ENCODE measurements at regions not wholly inside any gene's neighbourhood (a gene's known extent, or its start where the extent isn't known, plus 50 kb on each side); places are given as distances from the start of the nearest gene placed in this dataset.

DNA sequence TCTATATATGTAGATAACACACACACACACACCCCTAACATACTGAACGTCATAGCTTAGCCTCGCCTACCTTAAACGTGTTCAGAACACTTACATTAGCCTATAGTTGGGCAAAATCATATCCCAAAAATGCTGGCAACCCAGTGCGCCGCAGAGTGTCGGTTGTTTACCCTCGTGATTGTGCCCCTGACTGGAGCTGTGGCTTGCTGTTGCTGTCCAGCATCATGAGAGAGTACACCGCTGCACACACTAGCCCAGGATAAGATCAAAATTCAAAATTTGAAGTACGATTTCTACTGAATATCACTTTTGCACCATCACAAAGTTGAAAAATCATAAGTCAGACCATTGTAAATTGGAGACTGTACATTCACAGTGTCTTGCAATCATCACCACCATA is 73.1 kb upstream of the COG2 start:
- TF ChIP-seq EGR1 (IDR thresholded peaks at IDR 0.05; ENCODE audit: low read depth in 2 of 2) (no peak), CTCF (IDR thresholded peaks at IDR 0.05; ENCODE audit: low read depth, low read length, missing input control) (no peak), MAX (IDR thresholded peaks at IDR 0.05) (no peak), SP1 (IDR thresholded peaks at IDR 0.05) (no peak), FOXA1 (IDR thresholded peaks at IDR 0.05) (no peak), ZBTB33 (IDR thresholded peaks at IDR 0.05) (no peak), JUND (IDR thresholded peaks at IDR 0.05) (no peak), RAD21 (IDR thresholded peaks at IDR 0.05) (no peak), TAF1 (conservative IDR thresholded peaks at IDR 0.05) (no peak)
- TF ChIP-seq, protein P1, sequence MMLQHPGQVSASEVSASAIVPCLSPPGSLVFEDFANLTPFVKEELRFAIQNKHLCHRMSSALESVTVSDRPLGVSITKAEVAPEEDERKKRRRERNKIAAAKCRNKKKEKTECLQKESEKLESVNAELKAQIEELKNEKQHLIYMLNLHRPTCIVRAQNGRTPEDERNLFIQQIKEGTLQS (IDR thresholded peaks at IDR 0.05), result no peak
- TF ChIP-seq, protein P2, sequence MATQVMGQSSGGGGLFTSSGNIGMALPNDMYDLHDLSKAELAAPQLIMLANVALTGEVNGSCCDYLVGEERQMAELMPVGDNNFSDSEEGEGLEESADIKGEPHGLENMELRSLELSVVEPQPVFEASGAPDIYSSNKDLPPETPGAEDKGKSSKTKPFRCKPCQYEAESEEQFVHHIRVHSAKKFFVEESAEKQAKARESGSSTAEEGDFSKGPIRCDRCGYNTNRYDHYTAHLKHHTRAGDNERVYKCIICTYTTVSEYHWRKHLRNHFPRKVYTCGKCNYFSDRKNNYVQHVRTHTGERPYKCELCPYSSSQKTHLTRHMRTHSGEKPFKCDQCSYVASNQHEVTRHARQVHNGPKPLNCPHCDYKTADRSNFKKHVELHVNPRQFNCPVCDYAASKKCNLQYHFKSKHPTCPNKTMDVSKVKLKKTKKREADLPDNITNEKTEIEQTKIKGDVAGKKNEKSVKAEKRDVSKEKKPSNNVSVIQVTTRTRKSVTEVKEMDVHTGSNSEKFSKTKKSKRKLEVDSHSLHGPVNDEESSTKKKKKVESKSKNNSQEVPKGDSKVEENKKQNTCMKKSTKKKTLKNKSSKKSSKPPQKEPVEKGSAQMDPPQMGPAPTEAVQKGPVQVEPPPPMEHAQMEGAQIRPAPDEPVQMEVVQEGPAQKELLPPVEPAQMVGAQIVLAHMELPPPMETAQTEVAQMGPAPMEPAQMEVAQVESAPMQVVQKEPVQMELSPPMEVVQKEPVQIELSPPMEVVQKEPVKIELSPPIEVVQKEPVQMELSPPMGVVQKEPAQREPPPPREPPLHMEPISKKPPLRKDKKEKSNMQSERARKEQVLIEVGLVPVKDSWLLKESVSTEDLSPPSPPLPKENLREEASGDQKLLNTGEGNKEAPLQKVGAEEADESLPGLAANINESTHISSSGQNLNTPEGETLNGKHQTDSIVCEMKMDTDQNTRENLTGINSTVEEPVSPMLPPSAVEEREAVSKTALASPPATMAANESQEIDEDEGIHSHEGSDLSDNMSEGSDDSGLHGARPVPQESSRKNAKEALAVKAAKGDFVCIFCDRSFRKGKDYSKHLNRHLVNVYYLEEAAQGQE (IDR thresholded peaks at IDR 0.05), result no peak
